Urinary bladder (tissue), 3 donors: ENCODE measurements at regions not wholly inside any gene's neighbourhood (a gene's known extent, or its start where the extent isn't known, plus 50 kb on each side); places are given as distances from the start of the nearest gene placed in this dataset.

ENCODE experiments used
- DNase-seq: peaks from one replicate; pipeline ENCODE4 v3.0.0-alpha.2; 2015; ENCODE audit errors: extremely low spot score
- H3K27ac ChIP-seq: one replicate; pipeline ENCODE4 v1.5.1; 2013; ENCODE audit warnings: low read depth, mild to moderate bottlenecking, moderate library complexity
- H3K36me3 ChIP-seq: one replicate; pipeline ENCODE4 v1.6.1; 2013; ENCODE audit warnings: mild to moderate bottlenecking, moderate library complexity; ENCODE audit not compliant: insufficient read depth
- H3K4me1 ChIP-seq: one replicate; pipeline ENCODE4 v1.6.1; 2013; ENCODE audit warnings: mild to moderate bottlenecking, moderate library complexity; ENCODE audit not compliant: insufficient read depth
- H3K4me3 ChIP-seq: one replicate; pipeline ENCODE4 v1.5.1; 2013; ENCODE audit warnings: low read depth, low read length
- WGBS: extraction: QIAGEN DNeasy Blood & Tissue Kit; methylation state at CpG from one replicate; pipeline ENCODE4 v1.1.7; 2013; 5-methylcytosine and 5-hydroxymethylcytosine counted together
- donor health status: healthy with polysubstance abuse.
- donor health status: healthy.

GRCh38 chr6:45722876-45723275 lies 292.8 kb downstream of the CLIC5 start:
- Histone ChIP-seq H3K4me1 (no peaks in the 10 kb centered on the region), H3K36me3 (no peaks in the 10 kb centered on the region), H3K4me3 (no peak overlapping the region), H3K27ac (no peak overlapping the region)
- no peak for DNase-seq
- WGBS = 86% methylated on average over 2 of the region's 2 CpGs

DNA sequence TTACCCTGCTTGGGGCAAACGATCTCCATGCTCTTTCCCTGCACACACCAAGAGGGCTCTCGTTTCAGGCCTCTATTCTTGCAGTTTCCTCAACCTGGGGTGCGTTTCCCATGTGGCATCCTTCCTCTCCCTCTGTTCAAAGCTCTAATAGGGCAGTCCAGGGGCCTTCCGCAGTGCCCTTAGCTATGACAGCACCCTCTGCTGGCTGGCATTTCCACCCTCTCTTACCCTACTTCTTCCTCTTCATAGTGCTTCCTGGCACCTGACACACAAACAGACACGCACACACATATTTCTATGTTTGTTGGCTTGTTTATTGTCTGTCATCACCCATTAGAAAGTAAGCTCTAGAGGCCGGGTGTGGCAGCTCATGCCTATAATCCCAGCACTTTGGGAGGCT lies 294.0 kb downstream of the CLIC5 start:
- WGBS = 80% methylated on average over 6 of the region's 6 CpGs
- no peak for DNase-seq
- Histone ChIP-seq H3K27ac (no peak overlapping the region), H3K4me3 (no peak overlapping the region), H3K4me1 (no peaks in the 10 kb centered on the region), H3K36me3 (no peaks in the 10 kb centered on the region)

DNA sequence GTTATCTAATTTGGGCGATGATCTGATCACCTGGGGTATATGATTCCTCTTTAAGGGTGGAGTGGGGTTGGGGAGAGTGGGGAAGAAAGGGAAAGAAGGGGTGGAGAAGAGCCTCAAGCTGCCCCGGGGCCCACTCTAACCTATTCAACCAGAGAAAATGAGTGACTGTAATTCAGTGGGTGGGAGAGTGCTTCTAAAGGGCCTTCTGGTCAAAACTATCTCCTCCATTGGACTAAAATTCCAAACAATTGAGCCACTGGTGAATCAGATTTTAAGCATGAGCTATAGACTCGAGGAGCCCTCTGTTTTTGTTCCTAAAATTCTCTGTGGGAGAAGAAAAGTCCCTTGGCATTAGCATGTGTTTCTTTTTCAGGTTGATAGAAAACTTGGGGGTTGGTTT lies 296.8 kb downstream of the CLIC5 start:
- H3K4me3 ChIP-seq = no peak overlapping the region
- 92% methylated on average over 3 of the region's 3 CpGs for WGBS
- DNase-seq = no peak
- H3K36me3 ChIP-seq = no peaks in the 10 kb centered on the region
- no peak overlapping the region for H3K27ac ChIP-seq
- H3K4me1 ChIP-seq = no peaks in the 10 kb centered on the region

DNA sequence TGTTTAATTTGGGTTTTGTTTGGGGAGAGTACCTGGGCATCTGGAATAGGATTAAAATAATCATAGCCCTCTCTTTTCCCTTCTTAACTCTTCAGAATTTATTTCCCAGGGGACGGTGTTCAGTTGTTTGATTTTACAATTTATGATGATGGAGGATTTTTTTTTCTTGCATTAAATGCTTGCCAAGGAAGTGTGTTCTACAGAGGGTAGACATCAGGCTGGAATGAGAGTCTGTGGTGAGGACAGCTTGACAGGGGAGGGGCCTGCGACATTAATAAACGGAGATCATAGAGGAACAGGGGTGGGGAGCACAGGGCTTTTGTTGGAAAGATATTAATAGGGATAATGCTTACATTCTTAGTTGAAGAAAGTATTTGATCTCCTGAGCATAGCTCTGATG lies 297.5 kb downstream of the CLIC5 start:
- Histone ChIP-seq H3K4me3 (no peak overlapping the region), H3K4me1 (no peaks in the 10 kb centered on the region), H3K36me3 (no peaks in the 10 kb centered on the region), H3K27ac (no peak overlapping the region)
- WGBS = 69% methylated on average over 3 of the region's 3 CpGs
- DNase-seq = no peak

DNA sequence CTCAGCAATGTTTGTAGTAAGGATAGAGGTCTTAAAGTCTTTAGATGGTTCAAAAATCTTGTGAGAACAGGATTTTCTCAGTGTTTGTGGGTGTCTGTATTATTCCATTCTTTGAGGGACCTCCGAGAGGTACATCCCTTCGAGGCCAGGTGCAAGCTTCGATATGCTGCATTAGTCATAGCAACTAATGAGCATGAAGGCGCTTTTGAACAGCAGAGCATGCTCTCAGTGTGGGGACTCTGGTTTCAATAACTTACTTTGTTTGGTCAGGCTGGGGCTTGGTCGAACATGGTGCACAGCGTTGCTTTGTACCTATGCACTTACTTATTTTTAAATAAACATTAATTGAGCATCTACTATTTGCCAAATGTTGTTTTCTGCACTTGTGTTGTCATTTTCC lies 297.9 kb downstream of the CLIC5 start:
- 92% methylated on average over 6 of the region's 6 CpGs for WGBS

GRCh38 chr6:45717027-45717426 lies 298.6 kb downstream of the CLIC5 start:
- WGBS = 92% methylated on average over 4 of the region's 4 CpGs
- Histone ChIP-seq H3K4me3 (no peak overlapping the region), H3K4me1 (no peaks in the 10 kb centered on the region), H3K27ac (no peak overlapping the region), H3K36me3 (no peaks in the 10 kb centered on the region)
- DNase-seq = no peak

More for the DNA sequence above, 297.9 kb downstream of the CLIC5 start:
- H3K36me3 ChIP-seq = no peaks in the 10 kb centered on the region
- no peak overlapping the region for H3K4me3 ChIP-seq
- no peak for DNase-seq
- H3K4me1 ChIP-seq = no peaks in the 10 kb centered on the region
- no peak overlapping the region for H3K27ac ChIP-seq

DNA sequence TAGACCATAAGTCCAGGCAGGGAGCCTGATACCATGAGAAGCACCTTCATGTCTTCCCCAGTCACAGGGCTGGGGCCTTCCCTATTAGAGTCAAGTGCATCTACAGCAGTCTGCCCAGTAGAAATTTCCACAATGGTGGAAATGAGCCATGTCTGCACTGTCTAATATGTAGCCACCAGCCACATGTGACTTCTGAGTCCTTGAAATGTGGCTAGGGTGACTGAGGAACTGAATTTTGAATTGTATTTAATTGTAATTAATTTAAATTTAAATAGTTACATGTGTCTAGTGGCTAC lies 300.2 kb downstream of the CLIC5 start:
- Histone ChIP-seq H3K4me1 (no peaks in the 10 kb centered on the region), H3K36me3 (no peaks in the 10 kb centered on the region), H3K4me3 (no peak overlapping the region), H3K27ac (no peak overlapping the region)
- no peak for DNase-seq

GRCh38 chr6:45714741-45715507 lies 300.7 kb downstream of the CLIC5 start:
- Histone ChIP-seq H3K4me1 (no peaks in the 10 kb centered on the region), H3K4me3 (no peak overlapping the region), H3K27ac (no peak overlapping the region), H3K36me3 (no peaks in the 10 kb centered on the region)
- DNase-seq = peak; percentile 63
- WGBS = 17% methylated on average over 6 of the region's 6 CpGs

- 71% methylated on average over 11 of the region's 11 CpGs for WGBS
Observed at GRCh38 chr6:45714006-45714730, 301.5 kb downstream of the CLIC5 start.

More at GRCh38 chr6:45714006-45714730, 301.5 kb downstream of the CLIC5 start:
- no peak for DNase-seq
- Histone ChIP-seq H3K4me3 (no peak overlapping the region), H3K4me1 (no peaks in the 10 kb centered on the region), H3K36me3 (no peaks in the 10 kb centered on the region), H3K27ac (no peak overlapping the region)
